SK-N-SH (cell line): ENCODE measurements at regions not wholly inside any gene's neighbourhood (a gene's known extent, or its start where the extent isn't known, plus 50 kb on each side); places are given as distances from the start of the nearest gene placed in this dataset.

Experiments
- RAD21 ChIP-seq: IDR thresholded peaks from 2 replicates; pipeline ENCODE4 v1.6.1; 2012; ENCODE audit warnings: mild to moderate bottlenecking, low read length
- TF ChIP-seq, protein P1 (sequence below): fragments of 200-600 bp; sonication (generic); IDR thresholded peaks from 2 replicates; pipeline ENCODE4 v1.6.1; 2017; ENCODE audit warnings: antibody characterized with exemption, mild to moderate bottlenecking, moderate library complexity

DNA sequence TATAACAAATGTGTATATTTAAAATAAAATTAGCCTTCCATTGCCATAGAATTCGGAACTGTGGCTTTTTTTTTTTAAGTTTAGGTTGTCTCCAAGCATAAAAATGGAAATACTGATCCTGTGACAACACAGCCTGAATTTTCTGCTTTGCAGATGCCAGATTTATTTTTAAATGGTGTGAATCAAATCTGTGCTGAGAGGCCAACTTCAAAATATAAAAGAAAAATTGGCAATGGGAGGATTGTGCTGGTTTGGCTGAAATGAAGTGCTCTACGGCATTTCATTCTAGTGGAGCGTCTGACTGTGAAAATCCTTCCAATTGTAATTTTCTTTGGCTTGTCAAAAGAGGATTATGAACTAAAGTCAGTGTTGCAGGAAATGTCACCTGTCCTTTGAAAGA, 580.3 kb upstream of the ZFP42 start:
- TF ChIP-seq, protein P1, sequence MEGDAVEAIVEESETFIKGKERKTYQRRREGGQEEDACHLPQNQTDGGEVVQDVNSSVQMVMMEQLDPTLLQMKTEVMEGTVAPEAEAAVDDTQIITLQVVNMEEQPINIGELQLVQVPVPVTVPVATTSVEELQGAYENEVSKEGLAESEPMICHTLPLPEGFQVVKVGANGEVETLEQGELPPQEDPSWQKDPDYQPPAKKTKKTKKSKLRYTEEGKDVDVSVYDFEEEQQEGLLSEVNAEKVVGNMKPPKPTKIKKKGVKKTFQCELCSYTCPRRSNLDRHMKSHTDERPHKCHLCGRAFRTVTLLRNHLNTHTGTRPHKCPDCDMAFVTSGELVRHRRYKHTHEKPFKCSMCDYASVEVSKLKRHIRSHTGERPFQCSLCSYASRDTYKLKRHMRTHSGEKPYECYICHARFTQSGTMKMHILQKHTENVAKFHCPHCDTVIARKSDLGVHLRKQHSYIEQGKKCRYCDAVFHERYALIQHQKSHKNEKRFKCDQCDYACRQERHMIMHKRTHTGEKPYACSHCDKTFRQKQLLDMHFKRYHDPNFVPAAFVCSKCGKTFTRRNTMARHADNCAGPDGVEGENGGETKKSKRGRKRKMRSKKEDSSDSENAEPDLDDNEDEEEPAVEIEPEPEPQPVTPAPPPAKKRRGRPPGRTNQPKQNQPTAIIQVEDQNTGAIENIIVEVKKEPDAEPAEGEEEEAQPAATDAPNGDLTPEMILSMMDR, result no peak
- TF ChIP-seq RAD21, result no peak
